HG03432 (cell line): ENCODE measurements at regions not wholly inside any gene's neighbourhood (a gene's known extent, or its start where the extent isn't known, plus 50 kb on each side); places are given as distances from the start of the nearest gene placed in this dataset.
"Not testable (repeated sequence)": the region's sequence is repeated elsewhere in the genome, so short reads cannot be mapped to it uniquely, and the experiment has no call there.

Experiments
- ATAC-seq: cut with Tn5 transposase; IDR thresholded peaks from one replicate; pipeline ENCODE4 v1.9.1; 2021; ENCODE audit warnings: mild to moderate bottlenecking, moderate library complexity; ENCODE audit not compliant: unreplicated experiment

DNA sequence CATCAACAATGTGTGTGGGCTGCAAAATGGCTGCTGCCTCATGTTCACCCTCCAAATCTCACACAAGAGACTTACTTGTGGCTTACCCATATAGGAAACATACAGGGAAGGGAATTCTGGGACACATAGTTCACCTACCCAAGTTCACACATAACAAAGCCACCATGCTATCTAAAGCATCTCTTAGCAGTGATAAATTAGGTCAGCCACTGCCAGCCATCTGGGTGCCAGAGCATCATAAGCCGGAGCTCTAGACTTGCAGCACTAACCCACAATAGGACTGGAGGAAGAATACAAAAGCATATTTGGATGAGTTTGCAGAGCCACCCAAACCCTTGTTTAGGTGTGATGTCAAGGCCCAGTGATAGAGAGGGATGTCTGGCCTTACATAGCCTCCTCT lies 321.7 kb downstream of the SEC16B start:
- ATAC-seq: no peak

DNA sequence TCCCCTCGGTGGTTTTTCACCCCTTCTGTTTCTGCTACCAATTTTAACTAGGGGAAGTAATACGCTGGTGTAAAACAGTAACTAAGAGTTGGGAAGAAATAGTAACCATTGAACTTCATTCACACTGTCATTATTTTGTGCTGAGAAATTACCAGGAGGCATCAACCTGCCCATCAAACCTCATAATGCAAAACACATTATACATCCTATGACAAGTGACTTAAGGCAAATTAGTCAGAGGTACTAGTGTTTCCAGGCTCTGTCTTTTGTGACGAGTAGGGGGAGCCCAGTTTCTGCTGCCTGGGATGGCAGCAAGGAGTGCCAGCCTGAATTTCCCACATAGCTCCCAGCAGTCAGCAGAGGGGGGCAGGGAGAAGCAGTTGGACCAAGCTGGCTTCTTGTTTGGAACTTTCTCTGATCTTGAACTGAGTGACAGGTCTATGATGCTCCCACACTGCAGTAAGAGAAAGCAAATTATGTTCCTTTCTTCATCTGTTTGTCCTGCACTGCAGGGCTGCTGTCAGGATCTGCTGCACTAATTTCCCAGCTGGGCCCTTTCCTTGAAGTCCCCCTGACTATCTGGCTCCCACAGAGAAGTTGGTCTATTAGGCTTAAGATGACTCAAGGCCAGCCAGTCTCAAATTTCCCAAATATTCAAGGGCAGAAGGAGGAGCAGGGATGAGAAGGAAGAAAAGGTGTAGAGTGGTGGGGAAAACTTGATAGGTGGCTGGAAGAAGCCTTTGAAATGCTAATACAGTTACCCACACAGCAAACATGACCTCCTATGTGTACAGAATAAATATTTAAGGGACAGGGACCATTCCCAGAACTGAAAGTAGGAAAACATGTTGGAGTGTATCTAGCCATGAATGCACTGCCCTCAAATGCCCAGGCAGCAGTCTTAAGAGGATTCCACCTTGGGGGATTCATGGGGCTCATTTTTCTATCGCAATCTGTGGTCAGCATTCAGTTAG lies 322.8 kb downstream of the SEC16B start:
- ATAC-seq: no peak

DNA sequence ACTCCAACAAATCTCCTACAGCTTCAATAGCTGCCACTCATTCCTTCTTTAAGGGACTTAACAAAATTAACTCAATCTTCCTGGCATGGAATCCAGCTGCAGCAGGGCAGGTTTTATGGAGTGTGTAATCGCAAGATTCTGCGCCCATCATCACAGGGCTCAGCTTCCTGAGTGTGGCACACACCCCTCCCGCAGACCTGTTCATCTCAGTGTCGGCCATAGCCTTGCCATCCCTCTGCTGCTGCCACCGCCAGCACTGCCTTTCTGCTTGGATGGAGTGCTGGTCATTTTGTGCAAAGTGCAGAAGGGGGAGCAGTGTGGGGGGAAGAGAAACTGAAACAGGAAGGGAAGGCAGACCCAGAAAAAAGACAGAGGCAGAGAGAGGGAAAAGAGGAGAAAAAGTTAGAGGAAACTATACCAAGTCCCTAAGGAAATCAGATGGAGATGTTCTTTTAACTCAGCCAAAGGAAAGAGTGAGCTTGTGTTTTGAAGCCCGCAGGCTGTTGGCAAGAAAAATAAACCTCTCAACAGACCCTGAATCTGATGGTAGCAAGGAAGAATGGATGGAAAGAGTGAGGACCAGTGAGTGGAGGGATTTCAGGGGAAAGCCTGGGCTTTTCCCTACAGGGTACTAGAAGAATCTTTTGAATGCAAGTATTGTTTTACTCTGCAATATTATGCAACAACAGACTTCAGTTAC lies 324.2 kb downstream of the SEC16B start:
- no peak for ATAC-seq

DNA sequence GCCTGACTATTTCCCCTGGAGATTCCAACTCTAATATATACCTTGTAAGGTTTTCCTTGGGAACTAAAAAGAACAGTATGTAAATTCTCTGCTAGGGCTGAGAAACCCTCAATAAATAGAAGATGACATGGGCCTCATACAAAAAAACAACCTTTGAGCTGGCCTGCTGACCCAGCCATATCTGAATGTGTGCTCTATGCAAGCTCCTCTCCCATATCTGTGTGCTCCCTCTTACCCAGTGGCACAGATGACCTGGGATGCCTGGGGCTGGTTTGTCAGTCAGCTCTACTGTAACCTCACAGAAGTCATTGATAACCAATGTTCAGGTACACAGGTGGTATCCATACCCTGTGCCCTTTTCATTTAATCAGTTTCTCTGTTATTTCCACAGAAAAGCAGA lies 329.2 kb downstream of the SEC16B start:
- no peak for ATAC-seq

DNA sequence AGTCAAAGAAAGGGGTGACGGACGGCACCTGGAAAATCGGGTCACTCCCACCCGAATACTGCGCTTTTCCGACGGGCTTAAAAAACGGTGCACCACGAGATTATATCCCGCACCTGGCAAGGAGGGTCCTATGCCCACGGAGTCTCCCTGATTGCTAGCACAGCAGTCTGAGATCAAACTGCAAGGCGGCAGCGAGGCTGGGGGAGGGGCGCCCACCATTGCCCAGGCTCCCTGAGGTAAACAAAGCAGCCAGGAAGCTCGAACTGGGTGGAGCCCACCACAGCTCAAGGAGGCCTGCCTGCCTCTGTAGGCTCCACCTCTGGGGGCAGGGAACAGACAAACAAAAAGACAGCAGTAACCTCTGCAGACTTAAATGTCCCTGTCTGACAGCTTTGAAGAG lies 335.7 kb downstream of the SEC16B start:
- not testable (repeated sequence) for ATAC-seq

DNA sequence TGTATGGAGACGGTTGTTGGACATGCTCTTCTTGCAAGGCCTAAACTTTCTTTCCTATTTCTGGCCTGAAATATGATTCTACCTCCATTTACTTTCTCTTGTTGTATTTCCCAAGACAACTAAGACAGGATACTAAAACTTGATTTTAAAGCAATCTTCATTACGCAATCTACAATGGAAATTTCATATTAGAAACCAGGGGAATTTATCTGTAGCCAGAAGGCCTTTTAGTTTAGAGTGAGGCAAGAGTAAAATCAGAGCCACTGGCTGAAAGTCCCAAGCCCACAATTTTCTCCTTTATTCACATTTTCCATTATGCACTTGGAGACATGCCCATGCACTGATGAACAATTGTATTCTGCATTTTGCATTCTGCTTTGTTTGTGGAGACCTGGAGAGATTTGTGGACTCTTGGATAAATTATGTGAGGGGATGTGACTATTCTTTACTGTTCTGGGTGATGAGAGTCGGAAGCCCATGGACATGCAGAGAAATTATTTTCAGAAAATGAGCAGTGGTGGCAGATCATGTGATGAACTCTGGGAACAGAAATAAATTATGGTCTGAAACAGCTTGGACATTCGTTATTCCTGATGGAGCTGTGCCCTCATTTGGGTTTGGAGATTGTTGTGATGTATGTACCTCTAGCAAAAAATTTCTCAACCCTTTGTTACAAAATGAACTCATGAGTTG lies 336.8 kb downstream of the SEC16B start:
- ATAC-seq: no peak

DNA sequence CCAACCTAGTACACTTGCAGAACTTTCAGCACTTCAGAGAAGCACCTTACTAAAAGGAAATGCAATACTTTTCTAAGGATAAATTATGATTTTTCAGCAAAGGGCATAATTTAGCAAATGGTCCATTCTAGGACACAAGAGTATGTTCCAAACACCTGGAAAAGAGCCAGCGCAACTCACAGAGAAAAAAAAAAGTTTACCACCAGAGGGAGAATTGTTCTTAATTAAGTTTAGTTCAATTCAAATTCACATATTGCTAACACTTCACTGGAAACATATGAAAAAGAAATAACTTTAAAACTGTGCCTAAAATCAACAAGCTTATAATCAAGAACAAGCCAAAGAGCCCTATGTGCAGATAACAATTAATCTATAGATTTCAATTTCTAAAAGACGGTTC lies 338.1 kb downstream of the SEC16B start:
- ATAC-seq: no peak

DNA sequence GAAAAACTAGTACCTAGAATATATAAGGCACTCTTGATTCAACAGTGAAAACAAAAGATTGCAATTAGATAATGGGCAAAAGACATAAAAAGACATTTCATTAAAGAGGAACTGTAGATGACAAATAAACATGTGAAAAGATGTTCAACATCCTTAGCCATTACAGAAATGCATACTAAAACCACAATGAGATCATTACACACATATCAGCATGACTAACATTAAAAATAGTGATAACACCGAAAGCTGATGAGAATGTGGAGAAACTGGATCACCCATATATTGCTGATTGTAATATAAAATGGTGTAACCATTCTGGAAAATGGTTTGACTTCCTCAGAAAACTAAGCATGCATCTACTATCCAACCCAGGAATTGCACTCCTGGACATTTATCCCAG lies 340.3 kb downstream of the SEC16B start:
- no peak for ATAC-seq

DNA sequence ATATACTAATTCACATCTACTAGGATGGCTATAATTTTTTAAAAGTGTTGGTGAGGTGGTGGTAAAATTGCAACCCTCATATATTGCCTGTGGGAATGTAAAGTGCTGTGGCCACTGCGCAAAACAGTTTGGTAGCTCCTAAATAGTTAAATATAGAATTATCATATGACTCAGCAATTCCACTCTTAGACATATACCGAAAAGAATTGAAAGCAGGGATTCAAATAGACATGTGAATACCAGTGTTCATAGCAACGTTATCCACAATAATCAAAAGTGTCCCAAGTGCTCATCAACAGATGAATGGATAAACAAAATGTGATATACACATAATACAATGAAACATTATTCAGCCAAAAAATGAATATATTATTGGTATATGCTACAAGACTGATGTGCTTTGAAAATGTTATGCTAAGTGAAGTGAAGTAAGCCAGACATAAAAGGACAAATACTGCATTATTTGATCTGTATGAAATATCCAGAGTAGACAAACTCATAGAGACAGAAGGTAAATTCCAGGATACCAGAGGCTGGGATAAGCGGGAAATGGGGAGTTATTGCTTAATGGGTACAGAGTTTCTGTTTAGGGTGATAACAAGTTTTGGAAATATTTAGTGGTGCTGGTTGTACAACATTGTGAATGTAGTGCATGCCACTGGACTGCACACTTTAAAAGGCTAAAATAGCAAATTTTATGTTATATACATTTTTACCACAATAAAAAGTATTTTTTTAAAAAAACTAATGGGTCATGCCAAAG lies 342.5 kb downstream of the SEC16B start:
- ATAC-seq: no peak

DNA sequence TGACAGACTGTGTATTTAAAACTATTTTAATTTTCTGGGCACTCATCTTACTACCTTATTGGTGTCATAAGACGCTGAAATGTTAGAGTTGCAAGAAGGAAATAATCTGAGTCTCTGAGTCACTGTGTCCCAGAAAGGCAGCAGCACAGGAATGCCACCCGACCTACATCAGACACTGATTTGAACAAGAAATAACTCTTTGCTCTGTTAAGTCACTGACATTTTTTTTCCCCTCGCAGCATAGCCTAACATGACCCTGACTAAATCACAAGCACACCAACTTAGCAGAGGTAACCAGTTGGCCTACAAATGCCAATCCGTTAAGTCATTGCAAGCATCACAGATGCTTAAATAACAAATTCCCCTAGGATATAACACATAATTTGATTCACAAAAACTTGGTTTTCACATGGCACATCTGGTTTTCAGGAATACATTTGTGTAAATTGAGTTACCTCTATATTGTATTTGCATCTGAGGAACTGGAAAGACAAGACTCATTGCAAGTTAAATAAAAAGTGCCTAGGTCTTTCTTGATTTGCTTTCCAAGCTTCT lies 349.1 kb downstream of the SEC16B start:
- ATAC-seq: no peak

DNA sequence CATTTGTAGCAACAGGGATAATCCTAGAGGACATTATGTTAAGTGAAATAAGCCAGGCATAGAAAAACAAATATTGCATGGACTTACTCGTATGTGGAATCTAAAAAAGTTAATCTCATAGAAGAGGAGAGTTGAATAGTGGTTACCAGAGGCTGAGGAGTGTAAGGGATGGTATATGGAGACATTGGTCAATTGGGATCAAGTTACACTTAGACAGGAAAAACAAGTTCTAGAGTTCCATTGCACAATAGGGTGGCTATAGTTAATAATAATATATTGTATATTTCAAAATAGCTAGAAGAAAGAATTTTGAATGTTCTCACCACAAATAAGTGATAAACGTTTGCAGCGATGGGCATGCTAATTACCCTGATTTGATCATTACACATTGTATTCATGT lies 354.6 kb downstream of the SEC16B start:
- ATAC-seq: no peak

DNA sequence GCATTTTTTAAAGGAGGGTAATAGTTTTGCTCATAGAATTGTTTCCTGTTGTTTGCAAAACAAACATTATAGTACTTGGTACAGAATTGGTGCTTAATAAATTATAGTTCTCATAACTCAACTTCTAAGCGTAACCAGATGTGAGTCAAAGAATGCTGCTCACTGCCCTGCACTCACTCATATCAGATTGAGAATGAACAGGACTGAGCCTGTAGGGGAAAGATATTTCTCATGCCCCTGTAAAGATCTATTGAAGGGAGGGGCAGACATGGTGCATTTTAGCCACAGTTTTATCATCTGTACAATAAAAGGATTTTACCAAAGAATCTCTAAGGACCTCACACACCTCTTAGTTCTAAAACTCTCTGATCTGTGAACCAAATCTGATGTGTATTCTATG lies 358.5 kb downstream of the SEC16B start:
- ATAC-seq: no peak

DNA sequence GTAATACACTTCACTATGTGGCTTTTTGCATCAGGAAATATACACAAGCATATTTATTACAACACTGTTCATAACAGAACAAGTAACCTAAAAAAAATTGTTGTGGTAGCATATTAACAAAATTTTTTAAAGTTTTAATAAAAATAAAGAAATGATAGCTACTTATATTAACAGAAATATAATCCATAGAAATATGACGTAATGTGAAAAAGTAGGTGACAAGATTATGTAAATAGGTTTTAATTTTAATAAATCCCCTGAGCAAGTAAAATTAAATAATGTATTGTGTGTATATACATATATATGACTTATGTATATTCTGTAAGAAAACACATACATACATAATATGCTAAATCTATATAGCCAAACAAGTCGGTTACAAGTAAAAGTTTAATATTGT lies 359.9 kb downstream of the SEC16B start:
- ATAC-seq: no peak

DNA sequence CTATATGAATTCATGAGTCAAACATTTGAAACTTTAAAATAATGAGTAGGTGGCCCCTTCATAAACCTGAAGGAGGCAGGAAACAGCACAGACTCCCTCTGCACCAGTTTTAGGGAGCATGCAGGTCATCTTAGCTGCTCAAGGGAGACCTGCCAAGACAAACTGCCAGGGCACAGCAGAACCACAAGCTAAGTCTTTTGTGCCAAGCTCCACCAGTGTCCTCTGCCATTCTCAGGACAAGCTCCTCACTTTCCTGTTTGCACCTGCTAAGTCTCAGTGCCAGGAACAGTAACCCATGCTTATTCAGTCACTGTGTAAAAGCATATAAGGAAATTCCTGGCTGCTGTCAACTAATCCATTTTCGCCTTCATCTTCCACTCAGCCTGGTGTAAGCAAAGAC lies 368.9 kb downstream of the SEC16B start:
- no peak for ATAC-seq

DNA sequence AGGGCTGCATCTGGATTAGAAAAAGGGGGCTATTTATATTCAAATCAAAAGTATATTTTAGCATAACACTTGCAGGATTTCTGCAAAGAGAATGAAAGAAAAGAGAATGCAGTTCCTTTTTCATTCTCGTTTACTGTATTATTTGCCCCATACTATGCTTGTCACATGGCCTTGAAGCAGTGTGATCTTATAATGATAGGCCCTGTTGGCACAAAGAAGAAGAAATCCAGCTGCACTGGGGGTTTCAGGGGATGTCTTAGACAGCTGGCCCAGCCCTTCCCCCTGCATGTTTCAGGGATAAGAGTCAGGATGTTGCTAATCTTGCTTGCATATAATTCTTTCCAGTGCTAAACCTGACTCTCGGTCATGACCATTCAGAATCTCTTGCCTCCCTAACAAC lies 369.5 kb downstream of the SEC16B start:
- ATAC-seq: no peak

DNA sequence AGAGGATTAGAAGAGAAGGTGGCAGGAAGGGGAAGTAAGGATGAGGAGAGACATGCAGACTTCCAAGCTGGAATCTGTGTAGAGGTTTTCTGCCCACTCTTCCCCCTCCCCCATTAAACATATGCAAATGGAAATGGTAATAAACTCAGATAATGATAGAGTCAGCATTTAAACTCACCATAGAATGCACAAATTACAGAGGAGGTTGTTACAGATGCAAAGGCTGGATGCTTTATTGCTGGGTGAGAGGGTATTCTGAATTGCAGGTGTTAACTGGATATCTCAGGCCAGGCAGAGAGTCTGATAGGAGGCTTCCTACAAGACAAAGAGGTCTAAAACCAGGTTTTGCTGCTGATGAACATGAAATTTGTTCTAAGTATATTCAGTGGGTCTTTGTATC lies 372.5 kb downstream of the SEC16B start:
- ATAC-seq: no peak

DNA sequence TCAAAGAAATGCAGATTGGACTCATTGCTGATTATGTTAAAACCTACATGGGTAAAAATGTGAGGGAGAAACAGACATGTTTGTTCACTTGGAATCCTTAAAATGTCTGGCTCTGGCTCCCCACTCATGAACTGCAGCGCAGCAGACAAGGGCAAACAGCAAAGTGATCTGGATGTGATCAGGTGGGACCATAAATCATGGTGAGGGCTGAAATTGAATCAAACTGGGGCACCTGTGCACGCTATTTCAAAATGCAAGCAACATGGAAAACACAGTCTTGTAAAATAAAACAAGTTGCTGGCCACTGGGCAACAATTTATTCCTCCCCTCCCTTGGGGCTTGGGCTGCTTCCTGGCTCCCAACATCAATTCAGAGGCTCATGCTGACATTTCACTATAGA lies 373.4 kb downstream of the SEC16B start:
- ATAC-seq: no peak

DNA sequence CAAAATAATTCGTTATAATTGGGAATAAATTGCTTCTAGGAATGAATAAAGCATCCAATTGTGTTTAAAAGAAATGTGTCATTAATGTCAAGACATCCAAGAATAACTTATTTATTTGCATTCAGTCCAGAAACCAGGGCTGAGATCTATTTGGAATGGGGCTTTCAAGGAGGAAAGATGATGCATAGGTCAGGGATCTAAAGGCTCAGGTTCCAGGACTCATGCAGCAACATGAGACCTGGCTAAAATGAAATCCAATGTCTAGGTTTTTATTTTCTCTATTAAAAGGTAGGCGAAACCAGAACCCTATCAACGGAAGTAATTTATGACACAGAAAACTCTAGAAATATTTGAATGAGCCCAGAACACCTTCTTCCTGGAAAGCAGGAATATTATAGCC lies 376.8 kb downstream of the SEC16B start:
- no peak for ATAC-seq

DNA sequence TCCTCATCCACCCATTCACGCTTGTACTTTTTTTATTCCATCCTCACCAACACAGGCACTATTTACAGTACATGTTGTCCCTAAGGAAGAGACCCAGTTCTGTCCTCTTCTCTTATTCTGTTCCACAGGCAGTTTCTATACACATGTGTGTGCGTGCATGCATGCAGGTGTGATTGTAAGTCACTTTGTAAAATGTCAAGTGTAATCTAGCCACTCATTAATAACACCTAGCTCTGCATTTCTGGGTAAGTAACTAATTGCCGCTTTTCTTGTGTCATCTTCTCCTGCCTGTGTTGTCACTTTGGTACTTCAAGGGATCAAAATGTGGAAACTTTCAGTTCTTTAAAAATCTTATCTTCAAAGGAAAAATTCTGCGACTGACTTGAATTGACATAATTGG lies 377.2 kb downstream of the SEC16B start:
- ATAC-seq: no peak

DNA sequence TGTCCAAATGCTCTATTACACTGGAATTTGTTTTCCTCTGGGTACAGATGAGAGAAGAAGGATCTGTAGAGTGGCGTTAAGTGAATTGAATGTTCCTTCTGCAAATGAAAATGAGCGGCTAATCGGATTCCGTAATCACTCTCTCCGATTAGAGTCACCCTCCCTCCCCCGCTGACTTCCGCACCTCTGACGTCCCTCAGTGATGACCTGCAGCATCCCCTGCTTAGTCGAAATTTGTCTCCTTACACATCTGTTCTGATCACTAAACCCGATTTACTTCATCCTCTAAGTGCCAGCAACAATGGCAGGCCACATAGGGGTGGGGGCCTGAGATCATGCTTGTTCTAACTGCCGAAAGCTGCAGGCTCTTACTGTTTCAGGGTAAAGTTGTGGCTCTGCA lies 378.7 kb downstream of the SEC16B start:
- no peak for ATAC-seq

DNA sequence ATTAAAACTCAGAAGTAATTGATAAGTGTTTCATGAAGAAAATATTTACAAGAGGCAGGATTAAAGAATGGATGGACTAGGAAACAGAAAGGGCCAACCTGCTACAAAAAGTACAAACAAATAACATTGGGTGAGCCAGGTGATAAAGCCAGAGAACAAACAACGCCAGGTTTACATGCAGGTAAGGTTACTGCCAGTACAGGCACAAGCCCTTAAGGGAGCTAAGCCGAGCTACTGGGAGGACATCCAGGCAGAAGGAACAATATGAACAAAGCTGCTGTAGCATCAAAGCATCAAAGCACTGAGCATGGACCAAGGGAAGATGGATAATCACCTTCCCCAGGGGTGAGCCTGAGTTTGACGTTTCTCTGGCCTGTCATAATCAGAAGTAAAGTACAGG lies 380.7 kb downstream of the SEC16B start:
- ATAC-seq: no peak
